Testis (tissue), 2 donors: ENCODE measurements at regions not wholly inside any gene's neighbourhood (a gene's known extent, or its start where the extent isn't known, plus 50 kb on each side); places are given as distances from the start of the nearest gene placed in this dataset.

Experiments used
- CTCF ChIP-seq, 3 experiments: fragments of 450-650 bp in 2 of 3; fragments of 200-600 bp in 1 of 3; sonication (generic) in 1 of 3; IDR thresholded peaks; one replicate each; pipeline ENCODE4 v1.5.1; 2016 to 2019; ENCODE audit warnings: antibody characterized with exemption in 3 of 3, mild to moderate bottlenecking in 2 of 3, moderate library complexity in 1 of 3
- POLR2A ChIP-seq: fragments of 450-650 bp; IDR thresholded peaks from one replicate; pipeline ENCODE4 v1.6.1; 2017; ENCODE audit warnings: antibody characterized with exemption, mild to moderate bottlenecking, moderate library complexity

- TF ChIP-seq CTCF (IDR thresholded peaks at IDR 0.05) (no peak), POLR2A (no peak)
Measured at GRCh38 chr6:67884442-67884841, 750.6 kb upstream of the ADGRB3 start.
